Hematopoietic multipotent progenitor cell (in vitro differentiated cells): ENCODE measurements at regions not wholly inside any gene's neighbourhood (a gene's known extent, or its start where the extent isn't known, plus 50 kb on each side); places are given as distances from the start of the nearest gene placed in this dataset. TPM values are rescaled to one million over a fixed set of nuclear protein-coding genes. Genes with fewer than 3 reads are reported as not detected.

ENCODE experiments used
- DNase-seq, 3 donors: peaks; one replicate each; pipeline ENCODE4 v3.0.0-alpha.2; 2011 to 2015; ENCODE audit warnings: low read depth in 2 of 3, low spot score in 2 of 3
- small RNA-seq: library from RNA; depleted of rRNA; stranded (forward); fragments of <200 nt; gene quantifications from one replicate; pipeline ENCODE3, GENCODE V24; 2012

DNA sequence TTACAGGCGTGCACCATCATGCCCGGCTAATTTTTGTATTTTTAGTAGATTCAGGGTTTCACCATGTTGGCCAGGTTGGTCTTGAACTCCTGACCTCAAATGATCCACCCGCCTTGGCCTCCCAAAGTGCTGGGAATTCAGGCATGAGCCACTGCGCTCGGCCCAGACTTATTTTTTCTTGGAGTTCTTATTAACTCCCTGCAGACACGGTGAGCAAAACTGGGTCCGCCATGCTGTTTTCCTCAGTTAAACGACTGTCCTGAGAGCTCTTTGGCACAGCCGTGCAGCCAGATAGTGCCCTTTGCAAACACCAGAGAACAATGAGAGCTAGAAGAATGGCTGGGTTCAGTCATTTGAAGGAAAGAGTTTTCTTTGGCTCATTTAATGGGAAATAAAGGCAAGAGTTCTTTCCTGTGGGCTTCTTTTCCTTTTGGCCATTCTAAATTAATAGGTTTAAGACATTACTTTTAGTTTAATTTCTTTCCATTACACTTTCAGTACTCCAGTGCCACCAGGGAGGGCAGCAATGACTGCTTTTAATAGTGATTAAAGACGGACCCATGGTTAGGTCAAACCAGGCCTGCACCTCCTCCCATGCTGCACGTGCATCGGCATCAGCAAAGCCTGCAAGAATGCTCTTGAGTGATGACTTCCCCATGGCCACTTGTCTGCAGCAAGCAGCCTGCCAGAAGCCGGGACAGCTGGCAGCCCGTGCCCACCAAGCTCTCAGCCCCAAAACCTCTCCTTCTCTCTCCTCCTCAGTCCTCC lies 60.7 kb downstream of the VCPKMT start:
- DNase-seq, result peak in 1 of 3 donors; percentile 60

DNA sequence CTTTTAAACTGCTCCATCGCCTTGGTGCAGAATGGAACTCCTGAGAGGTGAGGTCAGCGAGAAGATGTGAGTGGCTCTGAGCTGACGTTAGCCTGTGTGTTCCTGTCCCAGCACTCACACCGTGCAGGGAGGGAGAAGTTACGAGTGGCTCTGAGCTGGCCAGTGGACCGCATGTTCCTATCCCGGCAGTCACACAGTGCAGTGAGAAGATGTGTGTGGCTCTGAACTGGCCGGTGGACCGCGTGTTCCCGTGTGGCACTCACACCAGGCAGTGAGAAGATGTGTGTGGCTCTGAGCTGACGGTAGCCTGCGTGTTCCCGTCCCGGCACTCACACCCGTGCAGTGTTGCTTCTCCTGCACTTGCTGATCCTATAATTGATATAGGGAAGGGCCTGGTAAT lies 59.9 kb downstream of the VCPKMT start:
- no peak for DNase-seq

DNA sequence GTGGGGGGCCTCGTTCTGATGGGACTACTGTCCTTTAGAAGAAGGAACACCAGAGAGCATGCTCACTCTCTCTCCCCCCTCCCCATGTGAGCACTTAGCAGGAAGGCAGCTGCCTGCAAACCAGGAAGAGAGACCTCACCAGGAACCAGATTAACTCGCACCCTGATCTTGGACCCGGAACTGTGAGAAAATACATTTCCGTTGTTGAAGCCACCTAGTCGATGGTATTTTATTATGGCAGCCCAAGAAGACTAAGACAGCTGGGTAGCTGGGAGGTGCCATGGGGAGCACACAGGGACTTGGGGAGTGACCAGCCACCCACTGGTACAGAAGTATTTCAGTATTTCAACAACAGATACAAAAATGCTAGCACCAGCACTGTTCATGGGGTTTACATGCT lies 59.0 kb downstream of the VCPKMT start:
- no peak for DNase-seq

DNA sequence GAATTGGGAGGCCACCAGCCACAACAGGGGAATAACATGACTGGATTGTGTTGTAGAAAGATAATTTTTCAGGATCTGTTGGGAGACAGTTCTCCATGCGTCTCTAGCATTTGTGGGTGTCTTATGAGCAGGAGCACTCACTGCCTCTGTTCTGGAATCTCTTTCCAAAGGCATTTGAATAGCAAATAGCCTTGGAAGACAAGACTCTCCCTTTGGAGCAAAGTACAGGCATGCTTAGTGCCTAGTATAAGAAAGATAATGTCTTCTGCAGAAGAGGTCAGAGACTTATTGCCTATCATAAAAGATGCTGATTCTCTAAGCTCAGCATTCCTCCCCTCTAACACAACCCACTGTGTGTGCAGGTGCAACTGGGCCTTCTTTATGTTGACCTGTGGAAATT lies 58.3 kb downstream of the VCPKMT start:
- no peak for DNase-seq

Small RNA genes lying in the stretch of these regions (small RNA-seq; reads per million reads assigned to genes)
- not detected for gene MIR6076
